SK-N-SH (cell line): ENCODE measurements at regions not wholly inside any gene's neighbourhood (a gene's known extent, or its start where the extent isn't known, plus 50 kb on each side); places are given as distances from the start of the nearest gene placed in this dataset.

ENCODE experiments used
- EP300 ChIP-seq, 2 experiments: IDR thresholded peaks; 2 replicates each; pipeline versions ENCODE4 v1.4.0 to v1.6.1; 2012; ENCODE audit warnings: borderline replicate concordance in 1 of 2, low read depth in 1 of 2, low read length in 1 of 2
- MXI1 ChIP-seq: IDR thresholded peaks from 2 replicates; pipeline ENCODE4 v1.6.1; 2012; ENCODE audit warnings: mild to moderate bottlenecking, low read depth, low read length, improper control_type of control experiment
- NFIC ChIP-seq: IDR thresholded peaks from 2 replicates; pipeline ENCODE4 v1.4.0; 2012; ENCODE audit warnings: borderline replicate concordance
- RAD21 ChIP-seq: IDR thresholded peaks from 2 replicates; pipeline ENCODE4 v1.6.1; 2012; ENCODE audit warnings: mild to moderate bottlenecking, low read length
- RCOR1 ChIP-seq: fragments of 150-350 bp; IDR thresholded peaks from 2 replicates; pipeline ENCODE4 v1.6.1; 2017; ENCODE audit warnings: antibody characterized with exemption, low read length
- TCF12 ChIP-seq: IDR thresholded peaks from 2 replicates; pipeline ENCODE4 v1.4.0; 2012
- TF ChIP-seq, protein P1 (sequence below): fragments of 200-600 bp; sonication (generic); IDR thresholded peaks from 2 replicates; pipeline ENCODE4 v1.6.1; 2017; ENCODE audit warnings: antibody characterized with exemption, mild to moderate bottlenecking, moderate library complexity

GRCh38 chr6:81999270-81999669 is 246.8 kb upstream of the TENT5A start:
- TF ChIP-seq, protein P1, sequence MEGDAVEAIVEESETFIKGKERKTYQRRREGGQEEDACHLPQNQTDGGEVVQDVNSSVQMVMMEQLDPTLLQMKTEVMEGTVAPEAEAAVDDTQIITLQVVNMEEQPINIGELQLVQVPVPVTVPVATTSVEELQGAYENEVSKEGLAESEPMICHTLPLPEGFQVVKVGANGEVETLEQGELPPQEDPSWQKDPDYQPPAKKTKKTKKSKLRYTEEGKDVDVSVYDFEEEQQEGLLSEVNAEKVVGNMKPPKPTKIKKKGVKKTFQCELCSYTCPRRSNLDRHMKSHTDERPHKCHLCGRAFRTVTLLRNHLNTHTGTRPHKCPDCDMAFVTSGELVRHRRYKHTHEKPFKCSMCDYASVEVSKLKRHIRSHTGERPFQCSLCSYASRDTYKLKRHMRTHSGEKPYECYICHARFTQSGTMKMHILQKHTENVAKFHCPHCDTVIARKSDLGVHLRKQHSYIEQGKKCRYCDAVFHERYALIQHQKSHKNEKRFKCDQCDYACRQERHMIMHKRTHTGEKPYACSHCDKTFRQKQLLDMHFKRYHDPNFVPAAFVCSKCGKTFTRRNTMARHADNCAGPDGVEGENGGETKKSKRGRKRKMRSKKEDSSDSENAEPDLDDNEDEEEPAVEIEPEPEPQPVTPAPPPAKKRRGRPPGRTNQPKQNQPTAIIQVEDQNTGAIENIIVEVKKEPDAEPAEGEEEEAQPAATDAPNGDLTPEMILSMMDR = no peak
- TF ChIP-seq TCF12 = no peak
- no peak for TF ChIP-seq NFIC
- TF ChIP-seq MXI1 = no peak
- no peak for TF ChIP-seq EP300 (IDR thresholded peaks at IDR 0.05; ENCODE audit: borderline replicate concordance in 1 of 2, low read depth in 1 of 2, low read length in 1 of 2)
- no peak for TF ChIP-seq RCOR1
- TF ChIP-seq RAD21 = no peak
